NCI-H524 (cell line): ENCODE measurements at regions not wholly inside any gene's neighbourhood (a gene's known extent, or its start where the extent isn't known, plus 50 kb on each side); places are given as distances from the start of the nearest gene placed in this dataset.
A peak's percentile ranks its signal among the peaks of the same experiment; 100 is the strongest.

ENCODE experiments used
- DNase-seq, 2 experiments: peaks; one replicate each; lab custom pipeline; 2025; lab: John Stamatoyannopoulos, UW

DNA sequence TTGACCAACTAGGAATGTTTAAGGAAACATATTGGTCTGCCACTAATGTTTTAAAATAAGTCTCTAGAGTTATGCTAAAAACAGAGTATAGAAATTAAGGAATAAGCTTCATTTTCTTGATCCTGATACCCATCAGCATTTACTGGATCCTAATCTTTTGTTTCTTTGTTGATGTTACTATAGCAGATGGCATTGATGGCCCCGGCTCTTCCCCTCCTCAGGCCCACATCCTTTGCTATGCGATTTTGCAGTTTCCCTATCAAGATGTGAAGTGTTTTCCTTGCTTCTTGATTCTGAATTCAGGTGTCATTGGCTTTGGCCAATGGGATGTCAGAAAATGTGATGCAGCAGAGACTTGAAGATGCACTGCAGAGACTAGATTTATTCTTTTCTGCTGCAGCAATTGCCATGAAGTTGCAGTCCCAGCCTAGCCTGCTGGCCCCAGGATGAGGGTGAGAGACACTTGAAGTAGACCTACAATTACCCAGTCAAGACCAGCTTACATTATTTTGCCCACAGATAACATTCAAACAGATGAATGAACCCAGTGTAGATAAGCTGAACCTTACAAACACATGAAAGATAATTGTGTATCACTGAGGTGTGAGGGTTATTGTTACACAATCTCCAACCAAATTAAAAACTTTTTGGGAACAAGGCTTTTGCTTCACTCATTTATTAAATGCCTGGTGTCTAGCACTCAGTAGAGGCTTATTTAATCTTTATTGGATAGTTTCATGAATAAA lies 115.2 kb upstream of the ITGA4 start:
- DNase-seq = no peak

DNA sequence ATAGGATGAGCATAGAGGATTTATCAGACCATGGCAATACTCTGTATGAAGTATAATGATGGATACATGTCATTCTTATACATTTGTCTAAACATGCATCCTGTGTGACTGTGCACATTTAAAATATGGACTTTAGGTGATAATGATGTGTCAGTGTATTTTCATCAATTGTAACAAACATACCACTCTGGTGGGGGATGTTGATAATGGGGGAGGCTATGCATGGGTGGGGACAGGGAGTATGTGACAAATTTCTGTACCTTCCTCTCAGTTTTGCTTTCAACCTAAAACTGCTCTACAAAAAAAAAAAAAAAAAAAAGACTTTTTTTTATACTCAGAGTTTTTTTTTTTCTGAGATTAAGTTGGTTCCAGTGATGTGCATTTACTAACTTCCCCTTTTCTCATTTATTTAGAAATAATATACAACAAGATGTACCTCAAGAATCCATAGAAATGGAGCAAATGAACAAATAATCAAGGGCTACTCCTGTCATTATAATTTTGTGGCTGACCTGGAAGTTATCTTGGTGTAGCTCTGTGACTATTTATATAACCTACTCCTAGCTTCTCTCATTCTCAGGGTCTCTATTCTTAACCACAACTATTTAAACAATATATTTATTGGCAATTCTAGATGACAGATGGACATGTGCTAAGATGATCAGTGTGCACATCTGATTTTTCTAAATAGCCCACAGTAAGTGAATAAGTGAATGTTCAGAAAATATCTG lies 108.9 kb upstream of the ITGA4 start:
- no peak for DNase-seq

DNA sequence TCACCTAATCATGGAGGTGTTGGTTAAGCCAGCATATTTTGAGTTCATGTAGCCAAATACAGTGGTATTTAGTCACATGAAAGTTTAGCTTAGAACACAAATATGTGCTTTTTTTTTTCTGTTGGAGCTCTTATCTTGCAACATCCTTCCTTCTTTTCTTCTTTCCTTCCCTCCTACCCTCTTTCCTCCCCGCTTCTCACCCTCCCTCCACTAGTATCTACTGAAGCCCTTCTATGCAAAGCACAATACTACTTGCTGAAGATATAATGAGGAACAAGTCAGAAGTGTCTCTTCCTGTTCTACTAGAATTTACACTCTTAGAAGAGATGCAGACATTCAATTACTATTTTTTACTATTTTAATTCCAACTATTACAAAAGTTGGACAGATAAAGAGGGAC lies 105.0 kb upstream of the ITGA4 start:
- DNase-seq = no peak

DNA sequence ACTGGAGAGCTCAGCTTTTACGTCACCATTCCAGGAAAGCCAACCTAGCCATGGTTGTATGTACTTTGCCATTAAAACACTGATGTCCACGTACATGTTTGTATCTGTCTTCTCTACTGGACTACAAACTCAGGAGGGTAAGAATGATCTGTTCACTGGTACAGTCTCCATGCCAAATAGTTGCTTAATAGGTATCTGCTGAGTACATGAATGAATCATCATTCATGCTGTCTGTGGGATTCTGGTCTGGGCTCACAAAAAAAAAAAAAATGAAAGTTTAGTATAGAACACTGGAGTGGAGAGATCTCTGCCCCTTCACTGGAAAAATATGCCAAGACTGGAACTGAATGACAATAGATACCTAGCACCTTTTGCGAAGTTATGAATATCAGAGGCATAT lies 102.6 kb upstream of the ITGA4 start:
- DNase-seq = no peak

DNA sequence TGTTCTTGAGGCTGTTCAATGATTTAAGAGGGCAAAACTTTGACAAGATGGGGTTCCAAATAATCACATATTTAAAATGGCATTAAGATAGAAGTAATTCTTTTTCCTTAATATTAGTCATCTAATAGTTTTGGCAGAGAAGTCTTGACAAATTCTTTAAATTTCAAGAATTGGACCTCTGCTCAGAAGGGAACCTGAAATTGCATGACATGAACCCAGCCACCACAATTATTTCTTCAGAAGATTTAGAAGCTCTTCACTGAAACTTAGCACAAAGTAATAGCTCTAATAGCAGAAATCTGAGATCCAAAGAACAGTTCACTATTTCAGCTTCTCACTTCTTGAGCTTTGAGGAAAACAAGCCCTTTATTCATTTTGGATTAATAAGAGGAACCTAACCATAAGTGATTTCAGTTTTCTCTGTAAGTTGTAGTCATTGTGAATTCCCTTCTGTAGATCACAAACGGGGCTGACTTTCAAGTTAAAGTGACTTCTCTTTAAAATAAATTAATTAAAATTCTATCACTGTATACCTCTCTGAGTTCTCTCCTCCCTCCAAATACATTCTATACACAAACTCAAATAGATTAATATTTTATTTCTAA lies 100.6 kb upstream of the ITGA4 start:
- no peak for DNase-seq

DNA sequence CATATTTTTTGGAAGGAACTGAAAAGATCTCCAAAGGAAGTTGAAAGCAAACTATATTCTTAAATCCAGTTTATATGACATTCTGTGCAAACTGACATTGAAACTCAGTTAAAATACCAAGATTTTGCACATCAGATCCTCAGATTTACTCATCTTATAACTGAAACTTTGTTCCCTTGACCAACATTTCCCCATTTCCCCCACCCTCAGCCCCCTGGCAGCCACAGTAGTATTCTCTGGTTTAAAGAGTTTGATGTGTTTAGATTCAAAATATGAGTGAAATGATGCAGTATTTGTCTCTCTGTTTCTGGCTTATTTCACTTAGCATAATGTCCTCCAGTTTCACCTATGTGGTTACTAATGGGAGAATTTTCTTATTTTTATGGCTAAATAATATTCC lies 99.2 kb upstream of the ITGA4 start:
- no peak for DNase-seq

DNA sequence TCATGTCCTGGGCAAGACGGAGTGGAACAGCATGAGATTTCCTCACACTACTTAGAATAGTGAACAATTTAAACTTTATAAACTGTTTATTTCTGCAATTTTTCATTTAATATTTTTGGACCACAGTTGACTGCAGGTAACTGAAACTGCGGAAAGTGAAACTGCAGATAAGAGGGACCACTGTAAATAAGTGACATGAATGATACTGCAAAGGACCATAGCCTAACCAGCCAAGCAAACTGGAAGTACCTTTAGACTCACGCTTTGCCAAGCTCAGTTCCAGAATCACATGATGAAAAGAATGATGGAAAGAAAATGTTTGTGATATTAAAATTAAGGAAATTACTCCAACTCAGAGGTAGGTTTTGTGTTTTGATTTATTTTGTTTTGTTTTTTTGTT lies 94.6 kb upstream of the ITGA4 start:
- DNase-seq = no peak

DNA sequence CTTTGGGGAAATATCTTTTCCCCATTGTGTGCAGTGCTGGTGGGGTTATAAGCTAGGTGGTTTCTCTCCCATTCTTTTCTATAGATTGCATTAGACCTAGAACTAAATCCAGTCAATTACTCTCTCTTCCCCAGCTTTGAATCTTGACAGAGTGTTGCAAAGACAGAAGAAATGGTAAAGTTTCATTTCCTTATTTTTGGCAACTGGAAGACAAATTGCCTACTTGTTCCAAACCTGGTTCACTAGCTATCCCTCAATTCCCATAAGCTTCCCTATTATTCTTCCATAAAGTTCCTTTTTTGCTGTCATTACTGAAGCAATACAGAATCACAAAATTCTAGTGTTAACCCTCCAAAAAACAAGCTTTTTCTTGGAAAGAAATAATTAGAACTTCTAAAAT lies 94.0 kb upstream of the ITGA4 start:
- no peak for DNase-seq

DNA sequence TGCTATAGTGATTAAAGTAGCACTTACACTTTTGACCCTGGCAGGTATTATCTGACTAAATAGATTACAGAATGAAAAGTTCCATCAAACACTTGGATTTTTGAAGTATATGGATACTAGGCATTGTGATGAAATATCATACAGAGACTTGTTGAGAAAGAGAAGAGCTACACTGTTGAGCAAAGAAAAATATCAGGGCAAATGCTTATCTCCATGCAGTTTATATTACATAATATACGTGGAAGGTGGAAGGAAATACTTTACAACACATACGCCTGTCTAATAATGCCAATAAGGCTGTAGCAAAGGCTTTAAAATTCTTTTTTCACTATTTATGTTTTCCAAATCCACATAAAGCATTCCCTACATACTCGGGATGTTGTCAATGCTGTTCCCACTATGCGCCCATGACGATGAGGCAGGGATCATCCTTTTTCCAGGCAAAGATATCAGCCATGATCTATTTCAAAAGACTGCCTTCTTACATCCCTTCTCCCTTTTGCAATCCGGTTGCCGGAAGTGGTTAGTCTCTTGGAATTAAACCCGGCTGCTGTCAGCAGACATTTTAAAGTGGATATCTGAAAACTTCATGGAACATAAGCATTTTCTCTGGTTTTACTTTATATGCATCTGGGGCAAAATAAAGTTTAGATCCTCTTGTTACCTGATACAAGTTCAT lies 92.6 kb upstream of the ITGA4 start:
- DNase-seq = no peak

DNA sequence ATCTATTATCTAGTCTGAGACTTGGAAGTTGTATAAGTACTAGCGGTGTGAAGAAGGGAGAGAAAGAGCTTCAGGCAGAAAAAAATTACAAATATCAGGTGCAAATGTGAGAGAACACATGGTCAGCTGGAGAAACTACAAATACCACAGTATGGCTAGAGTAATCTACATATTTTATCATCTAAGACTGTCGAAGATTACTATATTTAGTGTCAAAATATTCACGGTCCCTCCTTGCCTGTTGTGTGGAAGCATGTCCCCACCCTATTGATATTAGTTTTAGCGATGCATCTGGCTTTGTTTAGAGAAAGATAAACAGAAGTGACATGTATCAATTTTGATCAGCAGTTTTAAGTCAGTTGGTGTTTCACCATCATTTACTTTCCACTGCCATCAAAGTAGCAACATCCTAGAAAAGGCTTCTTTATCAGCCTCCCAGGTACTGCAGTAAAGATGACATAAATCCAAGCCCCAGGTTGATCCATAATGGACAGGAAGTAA lies 90.5 kb upstream of the ITGA4 start:
- DNase-seq = no peak

DNA sequence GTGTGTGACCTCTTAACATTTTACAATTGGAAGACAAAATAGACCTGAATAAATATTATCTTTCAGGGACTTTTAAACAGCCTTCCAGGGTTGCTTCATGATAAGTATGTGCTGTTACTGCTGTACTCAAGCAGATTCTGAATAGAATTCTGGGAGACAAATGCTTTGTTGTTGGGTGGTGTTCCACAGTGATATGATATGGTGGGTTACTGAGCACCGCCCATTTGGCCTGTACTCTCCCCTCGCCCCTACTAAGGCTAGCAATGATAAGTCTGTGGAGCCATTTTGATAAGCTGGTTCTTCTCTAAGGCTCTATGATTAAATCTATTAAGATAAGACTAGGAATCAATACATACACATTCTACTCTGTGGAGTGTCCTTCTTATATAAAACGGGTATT lies 89.8 kb upstream of the ITGA4 start:
- no peak for DNase-seq

DNA sequence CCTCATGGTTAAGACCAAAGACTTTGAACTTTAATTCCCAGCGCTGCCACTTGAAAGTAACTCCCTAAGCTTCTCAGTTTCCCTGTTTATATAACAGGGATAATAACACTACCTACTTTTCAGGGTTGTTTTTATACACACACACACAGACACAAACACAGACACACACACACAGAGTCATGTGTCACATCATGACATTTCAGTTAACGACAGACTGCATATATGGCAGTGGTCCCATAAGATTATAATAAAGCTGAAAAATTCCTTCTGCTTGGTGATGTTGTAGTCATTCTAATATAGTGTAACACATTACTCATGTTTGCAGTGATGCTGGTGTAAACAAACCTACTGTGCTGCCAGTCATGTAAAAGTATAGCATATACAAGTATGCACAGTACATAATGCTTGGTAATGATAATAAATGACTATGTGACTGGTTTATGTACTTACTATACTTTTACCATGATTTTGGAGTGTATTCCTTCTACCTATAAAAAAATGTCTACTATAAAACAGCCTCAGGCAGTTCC lies 89.2 kb upstream of the ITGA4 start:
- no peak for DNase-seq

DNA sequence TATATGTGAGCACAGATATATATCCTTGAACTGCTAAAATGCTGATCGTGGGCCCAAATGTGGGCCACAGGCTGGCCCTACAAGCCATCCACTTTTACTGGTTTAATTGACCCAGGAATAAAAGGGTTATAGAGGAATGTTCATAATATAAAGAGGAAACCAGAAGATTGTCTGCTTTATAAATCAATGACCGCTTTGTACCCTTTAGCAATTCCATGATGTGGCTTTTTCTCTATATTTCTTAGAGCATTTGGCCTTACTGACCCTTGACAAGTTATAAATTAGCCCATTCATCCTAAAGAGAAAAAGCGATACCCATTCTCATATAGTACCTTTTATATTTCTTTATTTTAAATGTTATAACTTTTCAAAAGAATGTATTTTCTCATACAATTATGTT lies 87.1 kb upstream of the ITGA4 start:
- DNase-seq = no peak

DNA sequence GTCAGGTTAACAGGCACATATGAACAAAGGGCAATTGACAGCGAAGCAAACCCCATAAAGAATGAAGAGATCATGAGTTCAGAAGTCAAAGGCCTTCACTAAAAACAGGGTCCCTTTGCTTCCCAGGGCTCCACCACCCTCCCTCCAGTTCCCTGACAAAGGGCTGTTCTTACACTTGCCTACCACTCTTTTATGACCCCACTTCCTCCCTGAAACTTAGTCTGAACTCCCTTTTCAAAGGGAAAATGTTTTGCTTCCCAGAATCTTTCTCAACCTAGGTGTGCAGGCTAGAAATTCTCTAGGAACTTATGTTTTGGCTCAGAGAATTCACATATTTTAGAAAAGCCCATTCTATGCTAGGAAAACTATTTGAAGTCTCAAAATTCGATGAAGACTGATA lies 86.0 kb upstream of the ITGA4 start:
- no peak for DNase-seq

DNA sequence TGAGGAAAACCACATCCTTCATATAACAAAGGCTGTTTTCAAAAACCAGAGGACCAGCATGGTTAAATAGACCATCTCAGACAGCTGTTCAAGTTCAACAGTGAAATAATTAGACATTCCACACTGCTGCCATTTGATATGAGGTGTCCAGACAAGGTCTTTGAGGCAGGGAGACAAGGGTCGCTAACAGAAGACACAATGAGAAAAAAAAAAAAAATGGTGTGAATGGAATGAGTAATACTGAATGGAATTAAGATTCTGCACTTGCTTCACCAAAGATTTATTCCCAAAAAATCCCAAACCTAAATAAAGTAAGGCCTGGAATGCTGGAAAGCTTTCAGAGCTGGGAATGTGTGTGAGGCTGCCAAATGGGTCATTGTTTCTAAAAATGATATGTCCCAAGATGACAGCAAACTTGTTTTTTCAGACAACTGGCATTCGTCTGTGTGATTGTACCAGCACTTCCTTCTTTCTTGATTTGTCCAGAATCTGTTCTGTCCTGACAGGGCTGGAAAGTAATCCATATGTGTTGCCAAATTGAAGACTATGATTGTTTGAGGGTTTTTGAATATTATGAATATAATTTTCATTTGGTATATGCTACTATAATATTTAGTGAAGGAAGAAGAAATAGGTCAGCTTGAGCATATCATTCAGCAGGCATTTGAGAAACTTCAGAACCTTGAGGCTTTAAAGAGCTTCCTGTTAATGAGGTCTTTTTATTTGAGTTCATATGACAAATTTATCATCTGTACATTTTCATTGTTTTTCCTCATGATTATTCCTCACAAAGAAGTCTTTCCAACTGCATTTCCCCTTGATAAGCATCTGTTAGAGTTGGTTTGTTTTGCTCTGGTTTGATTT lies 85.2 kb upstream of the ITGA4 start:
- no peak for DNase-seq

DNA sequence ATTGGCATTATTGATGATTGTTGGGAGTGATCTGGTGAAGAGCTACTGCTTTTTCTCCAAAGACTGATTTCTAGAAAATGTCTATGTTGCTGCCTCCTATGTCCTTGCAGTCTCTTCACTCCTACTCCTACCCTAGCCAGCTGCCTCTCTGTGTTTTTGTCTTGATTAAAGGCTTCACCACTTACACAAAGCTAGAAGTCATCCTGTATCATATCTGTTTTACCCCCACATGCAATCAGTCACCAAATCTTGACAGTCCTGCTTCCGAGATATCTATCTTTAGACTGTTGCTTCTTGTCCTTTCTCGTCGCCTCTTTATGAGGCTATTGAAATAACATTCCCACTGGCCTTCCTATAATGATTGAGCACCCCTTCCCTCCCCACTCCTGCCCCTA lies 84.5 kb upstream of the ITGA4 start:
- no peak for DNase-seq

DNA sequence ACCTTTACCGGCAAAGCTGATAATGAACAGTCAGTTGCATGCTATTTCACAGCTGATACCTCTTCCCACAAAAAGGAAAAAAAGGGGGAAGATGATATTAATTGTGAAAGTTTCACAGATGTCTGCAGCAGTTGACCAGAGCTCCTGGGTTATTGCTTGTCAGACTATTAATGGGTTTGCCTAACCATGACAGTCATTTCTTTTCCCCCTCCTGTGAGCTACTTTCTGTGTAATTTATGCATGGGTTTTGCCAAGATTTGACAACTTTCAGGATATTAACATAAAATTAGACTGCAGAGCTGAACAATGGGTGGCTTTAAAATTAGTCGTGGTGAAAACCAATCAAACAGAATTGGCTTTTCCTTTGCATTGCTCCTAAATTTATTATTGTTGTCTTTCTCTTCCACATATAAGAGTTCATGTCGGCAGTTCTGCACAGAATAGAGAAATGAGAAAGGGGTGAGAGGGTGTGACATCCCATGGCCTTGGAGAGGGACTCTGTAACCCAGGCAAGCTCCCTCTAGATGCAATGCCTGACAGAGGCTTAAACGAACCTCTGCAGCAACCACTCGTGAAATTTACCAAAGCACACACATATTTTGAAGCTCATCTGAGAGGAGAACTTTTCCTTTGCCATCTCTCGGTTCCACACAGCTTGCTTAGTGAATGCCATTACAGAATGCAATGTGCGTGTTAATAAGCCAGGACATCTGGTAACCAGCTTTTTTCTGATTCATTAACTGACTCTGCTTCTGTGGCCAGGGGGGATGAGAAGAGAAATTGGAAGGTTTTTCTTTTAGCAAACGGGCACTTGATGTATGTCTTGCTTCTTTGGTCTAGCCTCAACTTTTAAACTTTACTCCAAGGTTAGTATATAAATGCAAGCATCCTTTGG lies 82.2 kb upstream of the ITGA4 start:
- DNase-seq = peak; percentile 32 to 60

DNA sequence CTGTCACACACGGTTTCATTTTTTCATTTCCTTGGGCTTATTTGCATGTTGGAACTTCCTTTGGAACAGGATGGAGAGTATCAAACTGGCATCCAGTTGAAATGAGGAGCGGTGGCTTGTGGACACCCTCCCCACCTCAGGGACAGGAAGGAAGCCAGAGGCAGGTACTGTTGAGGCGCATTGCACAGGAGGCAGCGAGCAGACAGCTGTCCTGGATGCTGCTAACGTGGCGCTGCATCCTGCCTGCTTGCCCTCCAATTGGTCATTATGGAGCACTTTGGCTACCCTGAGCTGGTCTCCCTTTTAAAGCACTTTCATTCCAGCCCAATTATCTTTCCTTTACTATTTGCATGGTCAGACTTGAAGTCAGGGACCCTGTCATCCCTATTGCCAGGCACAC lies 80.7 kb upstream of the ITGA4 start:
- DNase-seq = peak; percentile 14 to 47

DNA sequence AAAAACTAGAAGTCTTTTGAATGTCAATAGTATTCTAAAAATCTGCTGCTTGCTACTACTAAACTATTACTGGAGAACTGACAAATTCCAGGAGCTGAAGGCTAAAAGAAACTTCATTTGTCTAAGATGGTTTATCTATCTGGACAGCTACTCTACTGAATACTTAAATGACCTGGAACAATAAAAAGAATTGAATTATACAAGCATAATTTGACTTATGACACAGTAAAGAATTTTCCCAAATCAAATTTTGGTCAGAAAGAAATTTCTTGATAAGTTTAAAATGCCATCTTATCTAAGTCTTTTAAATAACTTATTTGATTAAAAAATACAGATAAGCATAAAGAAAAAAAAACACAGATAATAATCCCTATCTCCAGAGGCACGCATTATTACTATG lies 80.2 kb upstream of the ITGA4 start:
- DNase-seq = no peak

DNA sequence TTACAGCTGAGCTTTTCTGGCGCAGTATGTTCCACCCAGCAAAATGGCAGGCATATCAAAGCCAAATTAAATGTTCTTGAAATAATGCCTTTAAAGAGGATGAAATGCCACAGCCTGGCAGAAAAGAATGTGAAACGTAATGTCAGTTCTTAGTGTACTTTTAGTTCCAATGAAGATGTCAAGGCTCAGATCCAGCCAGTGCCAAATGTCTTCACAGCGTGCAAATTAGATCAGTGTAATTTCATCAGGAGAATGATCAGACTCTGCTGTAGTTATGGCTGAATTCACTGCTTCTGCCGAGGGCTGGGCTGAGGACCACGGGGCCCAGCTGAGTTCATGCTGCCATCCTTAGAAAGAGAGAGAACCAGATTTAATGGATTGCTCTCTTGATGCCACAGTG lies 78.7 kb upstream of the ITGA4 start:
- DNase-seq = no peak
